Caco-2 (cell line): ENCODE measurements at regions not wholly inside any gene's neighbourhood (a gene's known extent, or its start where the extent isn't known, plus 50 kb on each side); places are given as distances from the start of the nearest gene placed in this dataset.

Source experiments
- BruUV-seq: library from RNA; stranded (reverse); fragments of 400-500 nt; replicated peaks from 2 replicates; lab custom pipeline; 2021; lab: Mats Ljungman, UMichigan
- CTCF ChIA-PET: fragments of 300-600 bp; sonication (Branson Sonifier 250); formaldehyde crosslinking; loops from one replicate; lab custom pipeline; 2022; ENCODE audit warnings: antibody characterized with exemption; lab: Charles Lee
- POLR2A ChIA-PET: fragments of 300-600 bp; sonication (Branson Sonifier 250); formaldehyde crosslinking; loops from one replicate; lab custom pipeline; 2022; ENCODE audit warnings: antibody characterized with exemption; lab: Charles Lee
- DNase-seq, 2 experiments: peaks; one replicate each; pipeline versions ENCODE4 v3.0.0 to v3.0.0-alpha.2; 2020 to 2022
- H3K27me3 ChIP-seq: replicated peaks from 2 replicates; pipeline ENCODE4 v1.6.0; 2011; ENCODE audit warnings: low read length; ENCODE audit not compliant: control insufficient read depth, insufficient read depth
- H3K36me3 ChIP-seq: 2 replicates; pipeline ENCODE4 v1.5.1; 2011; ENCODE audit warnings: low read length; ENCODE audit not compliant: control insufficient read depth, insufficient read depth
- H3K4me1 ChIP-seq: fragments of 250-450 bp; sonication (Bioruptor Pico); 2 replicates; pipeline ENCODE4 v1.5.1; 2020; ENCODE audit warnings: mild to moderate bottlenecking
- H3K4me3 ChIP-seq: 2 replicates; pipeline ENCODE4 v1.5.1; 2011; ENCODE audit warnings: low read depth, mild to moderate bottlenecking, control low read depth, low read length
- H3K9me3 ChIP-seq: fragments of 250-450 bp; sonication (Bioruptor Pico); 2 replicates; pipeline ENCODE4 v1.5.1; 2020; ENCODE audit warnings: mild to moderate bottlenecking, moderate library complexity
- H3K27ac Mint-ChIP-seq: one replicate; pipeline ENCODE4 v1.8.0; 2022; ENCODE audit warnings: mixed read lengths; ENCODE audit not compliant: unreplicated experiment
- H3K27me3 Mint-ChIP-seq: one replicate; pipeline ENCODE4 v1.8.0; 2022; ENCODE audit warnings: mixed read lengths; ENCODE audit not compliant: insufficient read depth, unreplicated experiment
- H3K36me3 Mint-ChIP-seq: one replicate; pipeline ENCODE4 v1.8.0; 2022; ENCODE audit warnings: mild to moderate bottlenecking, mixed read lengths; ENCODE audit not compliant: insufficient read depth, unreplicated experiment
- H3K4me1 Mint-ChIP-seq: one replicate; pipeline ENCODE4 v1.8.0; 2022; ENCODE audit warnings: low read depth, mixed read lengths; ENCODE audit not compliant: unreplicated experiment
- H3K4me3 Mint-ChIP-seq: one replicate; pipeline ENCODE4 v1.8.0; 2022; ENCODE audit warnings: mild to moderate bottlenecking, moderate library complexity, mixed read lengths; ENCODE audit not compliant: unreplicated experiment
- H3K9me3 Mint-ChIP-seq: one replicate; pipeline ENCODE4 v1.8.0; 2022; ENCODE audit warnings: mixed read lengths; ENCODE audit not compliant: unreplicated experiment
- intact Hi-C: fragments of 100-400 bp; cut with micrococcal nuclease; formaldehyde crosslinking; loops from one replicate; pipeline ENCODE4 v1.10.0; 2022; ENCODE audit not compliant: unreplicated experiment
- TF ChIP-seq, protein P1 (sequence below), 2 experiments: fragments of 200-600 bp in 1 of 2; IDR thresholded peaks; 1 replicate in 1 of 2; 2 replicates in 1 of 2; pipeline versions ENCODE4 v1.5.1 to v1.8.0; 2011 to 2022; ENCODE audit warnings: antibody characterized with exemption in 1 of 2, control low read depth in 1 of 2, inconsistent platforms in 1 of 2, low read depth in 1 of 2, low read length in 1 of 2, mild to moderate bottlenecking in 1 of 2, moderate library complexity in 1 of 2; ENCODE audit not compliant: insufficient read depth in 1 of 2, severe bottlenecking in 1 of 2, unreplicated experiment in 1 of 2

DNA sequence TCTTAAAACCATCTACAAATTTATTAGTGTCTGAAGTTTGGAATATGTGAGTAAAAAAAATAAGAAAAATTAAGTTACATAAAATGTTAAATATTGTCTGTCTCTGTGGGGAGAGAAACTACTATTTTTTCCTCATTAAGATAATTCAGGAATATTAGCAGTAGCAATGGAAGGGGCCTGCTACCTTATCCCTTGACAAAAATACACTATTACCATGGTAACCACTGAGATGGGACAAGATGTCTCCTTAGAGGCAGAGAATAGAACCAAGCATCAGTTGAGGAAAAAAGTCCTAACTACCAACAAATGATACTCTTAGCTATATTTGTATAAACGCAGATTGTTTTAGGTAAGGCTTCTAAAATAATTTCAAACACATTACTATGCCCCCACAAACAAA, 150.7 kb upstream of the LSM8 start:
- CTCF ChIA-PET: no interaction called here
- BruUV-seq: no TSS peak
- TF ChIP-seq, protein P1, sequence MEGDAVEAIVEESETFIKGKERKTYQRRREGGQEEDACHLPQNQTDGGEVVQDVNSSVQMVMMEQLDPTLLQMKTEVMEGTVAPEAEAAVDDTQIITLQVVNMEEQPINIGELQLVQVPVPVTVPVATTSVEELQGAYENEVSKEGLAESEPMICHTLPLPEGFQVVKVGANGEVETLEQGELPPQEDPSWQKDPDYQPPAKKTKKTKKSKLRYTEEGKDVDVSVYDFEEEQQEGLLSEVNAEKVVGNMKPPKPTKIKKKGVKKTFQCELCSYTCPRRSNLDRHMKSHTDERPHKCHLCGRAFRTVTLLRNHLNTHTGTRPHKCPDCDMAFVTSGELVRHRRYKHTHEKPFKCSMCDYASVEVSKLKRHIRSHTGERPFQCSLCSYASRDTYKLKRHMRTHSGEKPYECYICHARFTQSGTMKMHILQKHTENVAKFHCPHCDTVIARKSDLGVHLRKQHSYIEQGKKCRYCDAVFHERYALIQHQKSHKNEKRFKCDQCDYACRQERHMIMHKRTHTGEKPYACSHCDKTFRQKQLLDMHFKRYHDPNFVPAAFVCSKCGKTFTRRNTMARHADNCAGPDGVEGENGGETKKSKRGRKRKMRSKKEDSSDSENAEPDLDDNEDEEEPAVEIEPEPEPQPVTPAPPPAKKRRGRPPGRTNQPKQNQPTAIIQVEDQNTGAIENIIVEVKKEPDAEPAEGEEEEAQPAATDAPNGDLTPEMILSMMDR (IDR thresholded peaks at IDR 0.05; ENCODE audit: insufficient read depth in 1 of 2, low read depth in 1 of 2, low read length in 1 of 2, severe bottlenecking in 1 of 2, unreplicated experiment in 1 of 2): no peak

GRCh38 chr7:118039963-118040489, 143.9 kb upstream of the LSM8 start:
- peaks cover 5% of the 10 kb centered on the region for H3K27me3 Mint-ChIP-seq
- no peak overlapping the region for H3K4me3 ChIP-seq
- H3K36me3 ChIP-seq: no peaks in the 10 kb centered on the region
- intact Hi-C loops: loop anchor here (10.0 kb wide), 1 partner anchor 285 kb away; no protein-coding TSS in a partner anchor
- POLR2A ChIA-PET: no interaction called here
- no peaks in the 10 kb centered on the region for H3K27me3 ChIP-seq
- H3K4me3 Mint-ChIP-seq: no peak overlapping the region
- H3K9me3 Mint-ChIP-seq: no peaks in the 10 kb centered on the region
- no peaks in the 10 kb centered on the region for H3K9me3 ChIP-seq
- CTCF ChIA-PET: no interaction called here
- no peaks in the 10 kb centered on the region for H3K4me1 ChIP-seq
- BruUV-seq: no TSS peak
- H3K36me3 Mint-ChIP-seq: no peaks in the 10 kb centered on the region
- no peak overlapping the region for H3K27ac Mint-ChIP-seq
- DNase-seq: no peak
- H3K4me1 Mint-ChIP-seq: no peaks in the 10 kb centered on the region
- TF ChIP-seq, protein P1 (IDR thresholded peaks at IDR 0.05; ENCODE audit: insufficient read depth in 1 of 2, low read depth in 1 of 2, low read length in 1 of 2, severe bottlenecking in 1 of 2, unreplicated experiment in 1 of 2): no peak

More for the DNA sequence above, 150.7 kb upstream of the LSM8 start:
- no peaks in the 10 kb centered on the region for H3K27me3 ChIP-seq
- no peak overlapping the region for H3K27ac Mint-ChIP-seq
- POLR2A ChIA-PET: no interaction called here
- H3K4me1 ChIP-seq: no peaks in the 10 kb centered on the region
- H3K36me3 ChIP-seq: no peaks in the 10 kb centered on the region
- no peaks in the 10 kb centered on the region for H3K9me3 ChIP-seq
- H3K27me3 Mint-ChIP-seq: peaks cover 5% of the 10 kb centered on the region
- DNase-seq: no peak
- H3K4me3 ChIP-seq: no peak overlapping the region
- no peaks in the 10 kb centered on the region for H3K36me3 Mint-ChIP-seq
- H3K4me3 Mint-ChIP-seq: no peak overlapping the region
- no peaks in the 10 kb centered on the region for H3K9me3 Mint-ChIP-seq
- intact Hi-C loops: no loop called here
- no peaks in the 10 kb centered on the region for H3K4me1 Mint-ChIP-seq

- no peak for DNase-seq
- no peaks in the 10 kb centered on the region for H3K27me3 ChIP-seq
- Mint-ChIP-seq H3K27ac (no peak overlapping the region), H3K9me3 (no peaks in the 10 kb centered on the region), H3K36me3 (no peaks in the 10 kb centered on the region), H3K4me3 (no peak overlapping the region), H3K27me3 (peaks cover 5% of the 10 kb centered on the region), H3K4me1 (no peaks in the 10 kb centered on the region)
- CTCF ChIA-PET: no interaction called here
- no peaks in the 10 kb centered on the region for H3K4me1 ChIP-seq
- intact Hi-C loops: loop anchor here (10.0 kb wide), 1 partner anchor 286 kb away; no protein-coding TSS in a partner anchor
- no peaks in the 10 kb centered on the region for H3K9me3 ChIP-seq
- POLR2A ChIA-PET: no interaction called here
- BruUV-seq: no TSS peak
- H3K36me3 ChIP-seq: no peaks in the 10 kb centered on the region
- TF ChIP-seq, protein P1 (IDR thresholded peaks at IDR 0.05; ENCODE audit: insufficient read depth in 1 of 2, low read depth in 1 of 2, low read length in 1 of 2, severe bottlenecking in 1 of 2, unreplicated experiment in 1 of 2): no peak
- no peak overlapping the region for H3K4me3 ChIP-seq
Observed at GRCh38 chr7:118040562-118040961, 143.4 kb upstream of the LSM8 start.
